Smooth muscle cell (in vitro differentiated cells): ENCODE measurements at regions not wholly inside any gene's neighbourhood (a gene's known extent, or its start where the extent isn't known, plus 50 kb on each side); places are given as distances from the start of the nearest gene placed in this dataset.

ENCODE experiments used
- DNase-seq: peaks from one replicate; lab custom pipeline; 2025; ENCODE audit not compliant: unreplicated experiment; lab: John Stamatoyannopoulos, UW
- H2AFZ ChIP-seq: fragments of 200-600 bp; sonication (generic); 2 replicates; pipeline ENCODE4 v1.6.0; 2016; ENCODE audit warnings: antibody characterized with exemption, low read depth, mild to moderate bottlenecking
- H3F3A ChIP-seq: fragments of 200-600 bp; sonication (generic); 2 replicates; pipeline ENCODE4 v1.6.0; 2017; ENCODE audit warnings: antibody characterized with exemption, low read depth
- H3K27ac ChIP-seq: fragments of 200-600 bp; sonication (generic); 2 replicates; pipeline ENCODE4 v1.5.1; 2016; ENCODE audit warnings: low read depth, mild to moderate bottlenecking
- H3K27me3 ChIP-seq: fragments of 200-600 bp; sonication (generic); 2 replicates; pipeline ENCODE4 v1.6.1; 2016; ENCODE audit warnings: low read depth, mild to moderate bottlenecking
- H3K36me3 ChIP-seq: fragments of 200-600 bp; sonication (generic); 2 replicates; pipeline ENCODE4 v1.5.1; 2016; ENCODE audit warnings: low read depth
- H3K4me1 ChIP-seq: fragments of 200-600 bp; sonication (generic); 2 replicates; pipeline ENCODE4 v1.5.1; 2016; ENCODE audit warnings: low read depth
- H3K4me2 ChIP-seq: fragments of 200-600 bp; sonication (generic); 2 replicates; pipeline ENCODE4 v1.6.0; 2016; ENCODE audit warnings: mild to moderate bottlenecking
- H3K4me3 ChIP-seq: fragments of 200-600 bp; sonication (generic); 2 replicates; pipeline ENCODE4 v1.5.1; 2016; ENCODE audit warnings: mild to moderate bottlenecking
- H3K79me2 ChIP-seq: fragments of 200-600 bp; sonication (generic); 2 replicates; pipeline ENCODE4 v1.6.0; 2016; ENCODE audit warnings: low read depth, mild to moderate bottlenecking
- H3K9ac ChIP-seq: fragments of 200-600 bp; sonication (generic); 2 replicates; pipeline ENCODE4 v1.6.0; 2016; ENCODE audit warnings: low read depth
- H3K9me3 ChIP-seq: fragments of 200-600 bp; sonication (generic); replicated peaks from 2 replicates; pipeline ENCODE4 v1.5.1; 2016; ENCODE audit warnings: low read depth
- H4K20me1 ChIP-seq: fragments of 200-600 bp; sonication (generic); 2 replicates; pipeline ENCODE4 v1.6.0; 2016; ENCODE audit warnings: low read depth
- CTCF ChIP-seq: fragments of 200-600 bp; sonication (generic); IDR thresholded peaks from 2 replicates; pipeline ENCODE4 v1.5.1; 2017; ENCODE audit warnings: borderline replicate concordance, mild to moderate bottlenecking, antibody characterized with exemption; ENCODE audit not compliant: insufficient read depth, poor library complexity, severe bottlenecking
- WGBS: methylation state at CpG from one replicate; pipeline ENCODE4 v1.1.7; 2016; ENCODE audit warnings: low lambda C conversion rate; 5-methylcytosine and 5-hydroxymethylcytosine counted together

- Histone ChIP-seq H3K4me1 (peaks cover 3% of the 10 kb centered on the region), H3K9ac (no peak overlapping the region), H3K36me3 (no peaks in the 10 kb centered on the region), H3K27ac (no peak overlapping the region), H2AFZ (no peak overlapping the region), H3F3A (no peaks in the 10 kb centered on the region), H3K4me2 (no peak overlapping the region), H3K79me2 (no peaks in the 10 kb centered on the region), H3K9me3 (no peaks in the 10 kb centered on the region), H3K4me3 (no peak overlapping the region), H3K27me3 (peaks cover 2% of the 10 kb centered on the region), H4K20me1 (no peaks in the 10 kb centered on the region)
- TF ChIP-seq CTCF = no peak
- DNase-seq = no peak
- 92% methylated on average over 13 of the region's 13 CpGs for WGBS
Measured at GRCh38 chr18:37662546-37663339, 97.1 kb upstream of the CELF4 start.

- TF ChIP-seq CTCF = no peak
- no peak for DNase-seq
Measured at GRCh38 chr18:37662099-37662498, 96.5 kb upstream of the CELF4 start.

GRCh38 chr18:37661478-37661877, 95.9 kb upstream of the CELF4 start:
- peaks cover 4% of the 10 kb centered on the region for H3F3A ChIP-seq
- H3K9ac ChIP-seq = no peak overlapping the region
- H4K20me1 ChIP-seq = no peaks in the 10 kb centered on the region
- H3K4me1 ChIP-seq = peaks cover 5% of the 10 kb centered on the region
- peaks cover 2% of the 10 kb centered on the region for H3K27me3 ChIP-seq
- TF ChIP-seq CTCF = no peak
- H3K4me3 ChIP-seq = no peak overlapping the region
- no peaks in the 10 kb centered on the region for H3K36me3 ChIP-seq
- no peak overlapping the region for H3K4me2 ChIP-seq
- no peak for DNase-seq
- WGBS = 95% methylated on average over 4 of the region's 4 CpGs
- no peaks in the 10 kb centered on the region for H3K79me2 ChIP-seq
- no peak overlapping the region for H2AFZ ChIP-seq
- no peak overlapping the region for H3K27ac ChIP-seq
- H3K9me3 ChIP-seq = no peaks in the 10 kb centered on the region

More at GRCh38 chr18:37662099-37662498, 96.5 kb upstream of the CELF4 start:
- Histone ChIP-seq H3K36me3 (no peaks in the 10 kb centered on the region), H3K9me3 (no peaks in the 10 kb centered on the region), H3F3A (no peaks in the 10 kb centered on the region), H3K9ac (no peak overlapping the region), H3K79me2 (no peaks in the 10 kb centered on the region), H3K27ac (no peak overlapping the region), H3K4me2 (no peak overlapping the region), H2AFZ (no peak overlapping the region), H3K27me3 (peaks cover 2% of the 10 kb centered on the region), H3K4me3 (no peak overlapping the region), H3K4me1 (peaks cover 5% of the 10 kb centered on the region), H4K20me1 (no peaks in the 10 kb centered on the region)
- WGBS = 97% methylated on average over 3 of the region's 3 CpGs

- no peaks in the 10 kb centered on the region for H3K9me3 ChIP-seq
- WGBS = 95% methylated on average over 4 of the region's 4 CpGs
Measured at GRCh38 chr18:37661061-37661460, 95.5 kb upstream of the CELF4 start.

More at GRCh38 chr18:37661061-37661460, 95.5 kb upstream of the CELF4 start:
- Histone ChIP-seq H3K4me1 (peaks cover 5% of the 10 kb centered on the region), H2AFZ (no peak overlapping the region), H3K4me2 (no peak overlapping the region), H3K4me3 (no peak overlapping the region), H3F3A (peaks cover 4% of the 10 kb centered on the region), H3K79me2 (no peaks in the 10 kb centered on the region), H4K20me1 (no peaks in the 10 kb centered on the region), H3K27ac (no peak overlapping the region), H3K36me3 (no peaks in the 10 kb centered on the region), H3K9ac (no peak overlapping the region), H3K27me3 (peaks cover 2% of the 10 kb centered on the region)
- TF ChIP-seq CTCF = no peak
- no peak for DNase-seq
